ENCODE measurements at regions not wholly inside any gene's neighbourhood (a gene's known extent, or its start where the extent isn't known, plus 50 kb on each side); places are given as distances from the start of the nearest gene placed in this dataset.

DNA sequence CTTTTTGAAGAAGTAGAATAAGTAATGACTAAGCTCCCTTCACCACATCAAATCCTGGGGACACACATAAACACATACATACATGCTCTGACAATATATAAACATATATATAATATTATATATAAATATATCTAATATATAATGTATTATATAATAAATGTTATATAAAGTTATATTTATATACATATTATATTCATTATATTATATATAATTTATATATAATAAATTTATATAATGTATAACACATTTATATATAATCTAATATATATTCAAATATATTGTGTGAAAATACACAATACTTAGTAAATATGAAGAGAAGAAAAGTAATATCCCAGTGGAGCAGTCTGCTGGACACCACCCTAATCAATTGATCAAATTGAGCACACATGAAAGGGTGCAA lies 2177.9 kb upstream of the CELF4 start:
- DNase-seq (ENCODE audit: low read depth): no peak

DNA sequence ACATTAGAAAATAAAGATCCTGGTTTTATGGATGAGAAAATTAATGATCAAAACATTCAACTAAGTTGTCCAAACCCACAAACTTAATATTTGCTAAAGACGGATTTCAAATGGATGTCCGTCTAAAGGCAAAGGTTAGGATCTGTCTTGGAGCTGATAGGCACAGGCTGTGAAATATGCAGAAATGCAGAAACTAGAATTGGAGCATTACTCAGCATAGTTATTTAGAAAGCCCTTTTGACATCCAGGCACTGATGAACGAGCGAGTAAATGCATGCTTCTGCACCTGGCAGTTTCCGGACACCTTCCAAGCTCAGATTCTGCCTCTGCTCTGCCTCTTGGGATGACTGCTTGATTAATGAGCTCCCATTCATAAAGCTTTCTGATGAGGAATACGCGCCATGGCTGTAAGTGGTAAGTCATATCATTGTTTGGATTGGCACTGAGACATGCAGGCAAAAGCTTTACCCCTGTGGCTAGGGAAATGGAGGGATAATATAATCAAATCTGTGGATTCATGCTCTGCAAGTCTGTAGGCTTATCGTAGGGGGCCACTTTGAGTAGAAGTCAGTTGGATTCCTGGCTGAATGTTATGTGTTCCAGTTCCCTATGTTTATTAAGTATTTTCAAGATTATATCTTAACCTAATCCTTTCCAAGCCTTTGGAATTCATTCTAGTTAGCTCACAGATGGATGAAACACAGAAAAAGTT lies 2176.3 kb upstream of the CELF4 start:
- DNase-seq (ENCODE audit: low read depth): no peak

DNA sequence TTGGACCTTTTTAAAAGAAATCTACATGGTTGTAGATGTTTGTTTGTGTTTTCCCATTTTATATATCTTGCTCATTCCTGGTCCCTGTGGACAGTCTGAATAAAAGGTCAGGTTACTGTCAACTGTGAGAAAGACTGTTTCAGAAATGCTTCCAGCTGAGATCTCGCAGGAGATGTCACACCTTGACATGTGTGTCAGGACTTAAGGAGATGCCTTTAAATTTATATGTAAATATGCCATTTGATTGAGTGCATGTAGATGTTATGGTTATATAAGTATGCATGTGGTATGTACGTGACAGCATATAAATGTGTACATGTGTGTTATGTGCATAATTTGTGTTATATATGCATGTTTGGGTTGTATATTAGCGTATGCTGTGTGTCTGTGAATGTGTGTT lies 2172.3 kb upstream of the CELF4 start:
- no peak for DNase-seq (ENCODE audit: low read depth)

DNA sequence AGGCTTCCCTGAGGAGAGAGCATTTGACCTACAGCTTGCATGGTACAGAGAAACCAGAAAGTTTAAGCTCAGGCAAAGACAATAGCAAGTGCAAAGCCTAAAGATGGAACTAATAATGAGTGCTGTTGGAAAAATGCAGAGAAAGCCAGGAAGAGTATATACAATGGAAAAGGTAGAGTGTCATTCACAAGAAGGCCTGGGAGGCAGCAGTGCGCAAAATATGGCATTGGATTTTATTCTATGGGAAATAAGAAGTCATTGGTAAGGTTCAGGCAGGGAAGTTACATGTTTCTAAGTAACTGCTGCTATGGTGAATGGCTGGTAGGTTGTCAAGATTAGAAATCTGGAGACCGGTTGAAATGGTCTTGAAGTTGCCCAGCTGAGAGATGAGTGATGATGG lies 2167.3 kb upstream of the CELF4 start:
- DNase-seq (ENCODE audit: low read depth): no peak

DNA sequence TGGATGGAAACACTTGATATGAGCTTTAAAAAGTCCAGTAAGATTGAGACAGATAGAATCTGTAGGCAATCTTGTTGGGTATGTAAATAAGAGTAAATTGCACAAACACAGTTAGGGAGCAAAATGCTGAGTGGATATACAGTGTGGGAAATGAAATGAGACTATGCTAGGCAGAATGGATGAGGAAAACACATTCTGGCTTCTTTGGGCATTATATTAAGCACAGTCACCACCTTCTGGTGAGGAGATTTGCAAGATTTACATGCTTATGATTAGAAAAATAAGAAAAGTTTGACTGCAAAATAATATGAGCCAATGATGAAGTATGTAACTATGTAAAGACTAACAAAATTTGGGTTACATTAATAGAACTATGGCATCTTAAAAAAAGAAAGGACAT lies 2165.0 kb upstream of the CELF4 start:
- no peak for DNase-seq (ENCODE audit: low read depth)

DNA sequence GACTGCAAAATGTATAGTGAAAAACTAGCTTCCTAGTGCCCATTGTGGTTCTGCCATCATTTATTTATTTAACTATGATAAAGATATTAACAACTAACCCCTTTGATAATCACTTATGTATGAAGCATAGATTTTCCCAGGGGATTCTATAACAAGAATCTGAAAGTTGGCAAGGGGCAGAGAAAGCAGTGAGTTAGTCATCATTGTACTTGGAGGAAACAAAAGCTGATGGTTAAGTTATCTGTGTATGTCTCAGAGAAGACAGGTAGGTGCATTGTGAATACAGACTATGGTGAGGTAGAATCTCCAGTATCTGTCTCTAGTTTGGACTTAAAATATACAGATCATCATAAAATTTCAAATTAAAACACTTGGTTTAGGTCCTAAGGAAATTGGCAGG lies 2159.1 kb upstream of the CELF4 start:
- no peak for DNase-seq (ENCODE audit: low read depth)

DNA sequence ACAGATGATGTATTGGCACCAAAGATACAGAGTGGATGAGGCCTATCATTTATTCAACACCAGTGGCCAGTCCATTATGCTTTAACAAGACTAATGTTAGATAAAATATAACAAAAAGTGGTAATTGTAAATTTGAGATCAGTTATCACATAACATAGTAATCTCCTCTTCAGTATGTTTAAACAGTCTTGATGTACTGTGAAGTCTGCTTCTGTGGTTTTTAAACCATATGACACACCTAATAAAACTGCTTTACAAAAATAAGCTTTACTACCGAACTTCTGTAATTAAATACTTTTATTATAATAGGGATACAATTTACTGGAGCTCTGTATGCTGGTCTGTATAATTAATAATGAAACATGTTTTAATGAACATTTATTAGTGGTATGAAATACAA lies 2156.1 kb upstream of the CELF4 start:
- DNase-seq (ENCODE audit: low read depth): no peak

DNA sequence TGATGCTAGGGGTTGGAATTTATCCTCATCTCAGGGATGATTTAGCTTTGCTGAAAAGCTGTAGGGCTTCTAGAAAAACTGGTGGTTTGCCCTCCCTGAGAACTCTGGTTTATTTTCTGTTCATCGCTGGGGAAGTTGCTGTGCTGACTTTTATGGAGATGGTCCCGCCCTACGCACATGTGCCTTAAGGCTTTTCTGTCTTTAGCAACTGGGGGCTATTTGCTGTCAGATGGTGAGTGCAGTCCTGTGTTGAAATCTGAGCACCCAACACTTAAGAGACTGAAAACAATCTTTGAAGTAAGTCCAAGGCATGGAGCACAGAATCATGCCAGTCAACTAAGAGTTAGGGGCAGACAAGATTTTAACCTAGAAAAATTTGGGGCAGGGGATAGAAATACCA lies 2148.4 kb upstream of the CELF4 start:
- DNase-seq (ENCODE audit: low read depth): no peak

DNA sequence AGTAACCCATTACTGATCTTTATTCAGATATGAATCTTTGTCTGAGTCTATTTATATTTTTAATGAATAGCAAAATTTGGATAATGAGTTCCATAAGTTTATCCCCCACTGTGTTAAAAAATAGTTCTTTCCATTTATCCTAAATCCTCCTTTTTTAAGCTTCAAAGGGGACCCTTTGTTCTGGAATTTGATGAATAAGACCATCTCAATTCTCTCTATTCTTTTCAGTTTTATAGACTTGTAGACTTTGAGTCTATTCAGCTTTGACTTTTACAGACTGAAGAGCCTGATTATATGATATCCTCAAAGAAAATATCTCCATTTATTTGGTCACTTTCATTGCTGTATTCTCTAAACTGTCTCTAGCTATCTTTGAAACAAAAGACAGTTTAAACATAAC lies 2146.1 kb upstream of the CELF4 start:
- no peak for DNase-seq (ENCODE audit: low read depth)

DNA sequence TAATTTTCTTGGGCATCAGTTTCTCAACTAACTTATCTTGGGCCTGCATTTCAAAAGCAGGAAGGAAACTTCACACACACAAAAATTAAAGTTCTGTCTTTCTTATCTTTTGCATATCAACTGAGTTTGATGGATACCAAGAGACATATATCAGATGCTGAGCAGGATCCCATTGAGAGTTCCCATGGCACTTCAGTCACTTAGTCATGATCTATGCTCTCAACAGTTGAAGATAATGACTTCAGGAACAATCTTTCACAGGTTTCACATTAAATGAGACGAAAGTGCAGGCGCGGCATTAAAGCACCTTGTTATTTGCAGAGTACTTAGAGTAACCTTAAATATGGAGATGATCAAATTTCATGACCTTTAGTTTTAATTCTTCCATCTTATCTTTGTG lies 2139.8 kb upstream of the CELF4 start:
- no peak for DNase-seq (ENCODE audit: low read depth)

DNA sequence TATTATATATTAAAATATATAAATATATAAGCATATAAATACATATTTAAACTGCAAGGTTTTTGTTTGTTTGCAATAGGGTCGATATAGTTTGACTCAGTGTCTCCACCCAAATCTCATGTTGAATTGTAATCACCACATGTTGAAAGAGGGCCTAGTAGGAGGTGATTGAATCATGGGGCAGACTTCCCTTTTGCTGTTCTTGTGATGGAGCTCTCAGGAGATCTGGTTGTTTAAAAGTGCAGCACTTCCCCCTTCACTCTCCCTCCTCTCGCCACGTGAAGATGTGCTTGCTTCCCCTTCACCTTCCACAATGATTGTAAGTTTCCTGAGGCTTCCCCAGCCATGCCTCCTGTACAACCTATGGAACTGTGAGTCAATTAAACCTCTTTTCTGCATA lies 2137.3 kb upstream of the CELF4 start:
- DNase-seq (ENCODE audit: low read depth): no peak

DNA sequence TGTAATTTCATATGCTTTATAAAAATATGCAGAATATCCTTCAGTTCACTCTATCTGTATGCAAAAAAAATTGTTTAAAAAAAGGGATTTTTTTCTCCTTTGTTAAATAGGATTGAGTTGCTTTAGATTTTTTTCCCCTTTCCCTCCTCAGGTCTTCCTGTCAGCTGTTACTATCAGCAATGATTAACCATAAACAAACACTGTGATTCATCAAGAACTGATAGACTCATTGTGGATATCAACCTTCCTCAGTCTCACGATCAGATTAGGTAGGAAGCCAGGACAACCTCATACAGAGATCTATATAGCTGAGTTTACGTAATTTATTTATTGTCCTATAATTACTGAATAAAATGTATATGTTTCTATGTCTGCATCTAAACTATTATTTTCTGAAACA lies 2136.2 kb upstream of the CELF4 start:
- no peak for DNase-seq (ENCODE audit: low read depth)

DNA sequence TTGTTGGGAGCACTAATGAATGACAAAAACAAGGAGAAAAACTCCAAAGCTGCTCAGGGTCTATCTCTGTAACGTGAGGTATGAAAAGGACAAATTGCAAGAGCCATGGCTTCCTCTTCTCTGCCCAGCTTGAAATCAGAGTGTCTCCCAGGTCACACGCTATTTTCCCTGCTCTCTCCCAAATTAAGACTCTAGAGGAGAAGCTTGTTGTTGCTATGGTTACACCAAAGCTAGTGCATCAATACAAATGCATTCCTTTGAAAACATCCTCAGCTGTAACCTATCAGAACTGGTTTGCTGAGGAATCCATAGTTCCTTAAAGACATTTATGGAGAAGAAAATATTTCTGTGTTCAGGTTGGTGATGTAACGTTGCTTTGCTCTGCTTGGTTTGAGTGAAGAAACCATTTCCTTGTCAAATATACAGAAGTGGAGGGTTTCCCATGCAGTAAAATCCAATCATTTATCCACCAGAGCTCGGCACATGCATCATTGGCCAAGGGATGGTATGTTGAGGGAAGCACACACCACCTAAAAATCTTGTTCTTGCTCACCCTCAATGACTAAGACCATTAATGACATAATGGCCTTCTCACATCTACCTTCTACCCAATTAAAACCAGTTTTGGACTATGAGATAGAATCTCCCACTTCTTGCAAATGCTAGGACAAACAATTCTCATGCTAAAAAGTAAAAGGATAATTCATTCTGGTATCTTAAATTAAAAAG lies 2135.6 kb upstream of the CELF4 start:
- no peak for DNase-seq (ENCODE audit: low read depth)

DNA sequence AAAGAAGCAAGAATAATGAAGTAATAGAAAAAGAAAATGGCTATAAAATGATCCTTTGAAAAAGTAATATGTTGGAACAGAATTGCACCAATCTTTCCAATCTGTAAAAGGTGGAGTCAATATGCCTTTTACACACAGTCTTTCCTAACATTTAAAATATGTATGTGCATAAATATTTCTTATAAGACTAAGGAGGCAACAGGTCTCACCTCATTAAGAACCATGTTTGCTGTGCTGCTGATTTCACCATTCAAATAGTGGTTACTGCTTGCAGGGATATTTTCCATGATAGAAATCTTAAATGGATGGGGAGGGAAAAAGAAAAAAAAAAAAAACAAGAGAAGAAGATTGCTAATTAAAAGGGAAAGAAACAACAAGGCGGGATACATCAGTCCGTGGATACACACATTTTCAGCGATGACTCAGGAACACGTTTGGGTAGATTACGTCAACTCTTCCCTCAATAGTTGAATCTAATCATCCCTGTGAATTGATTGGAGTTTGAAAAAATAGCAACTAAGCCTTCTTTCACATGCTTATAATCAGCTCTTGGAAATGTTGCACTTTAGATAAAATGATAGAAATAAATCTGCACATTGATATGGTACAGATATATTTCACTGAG lies 2133.9 kb upstream of the CELF4 start:
- no peak for DNase-seq (ENCODE audit: low read depth)

DNA sequence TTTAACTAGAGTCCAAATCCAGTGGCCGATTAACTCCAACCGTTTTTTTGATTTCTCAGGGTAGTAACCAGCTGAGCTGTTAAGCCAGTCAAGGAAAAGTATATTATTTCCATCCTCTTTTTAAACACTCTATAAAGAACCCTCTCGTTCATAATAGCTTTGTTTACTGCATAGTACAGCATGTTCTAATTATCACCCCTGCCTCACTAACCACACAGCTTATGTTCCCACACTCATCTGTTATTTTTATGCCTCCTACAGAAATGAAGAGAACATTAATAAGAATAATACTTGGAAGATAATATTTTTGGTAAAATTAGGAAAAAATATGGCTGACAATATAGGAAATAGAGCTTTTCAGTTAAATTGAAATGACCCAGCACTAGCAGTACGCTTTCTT lies 2132.8 kb upstream of the CELF4 start:
- no peak for DNase-seq (ENCODE audit: low read depth)

DNA sequence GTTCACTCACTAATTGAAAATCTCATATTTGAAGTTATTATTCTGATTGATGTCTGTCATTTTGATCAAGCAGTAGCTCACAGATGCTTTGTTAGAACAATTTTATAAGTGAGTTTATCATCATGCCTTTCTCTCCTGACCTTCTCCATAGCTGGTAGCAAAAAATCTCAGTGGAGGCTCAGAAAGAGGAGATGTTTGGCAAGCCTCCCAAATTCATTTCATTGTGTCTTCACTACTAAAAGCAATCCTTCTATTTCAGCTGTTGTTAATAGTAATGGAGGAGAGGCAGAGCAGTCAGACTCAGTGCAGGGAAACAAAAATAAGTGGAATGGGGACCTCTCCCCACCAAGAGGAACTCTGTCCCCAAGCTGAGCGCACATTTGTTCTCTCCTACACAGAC lies 2127.8 kb upstream of the CELF4 start:
- no peak for DNase-seq (ENCODE audit: low read depth)

DNA sequence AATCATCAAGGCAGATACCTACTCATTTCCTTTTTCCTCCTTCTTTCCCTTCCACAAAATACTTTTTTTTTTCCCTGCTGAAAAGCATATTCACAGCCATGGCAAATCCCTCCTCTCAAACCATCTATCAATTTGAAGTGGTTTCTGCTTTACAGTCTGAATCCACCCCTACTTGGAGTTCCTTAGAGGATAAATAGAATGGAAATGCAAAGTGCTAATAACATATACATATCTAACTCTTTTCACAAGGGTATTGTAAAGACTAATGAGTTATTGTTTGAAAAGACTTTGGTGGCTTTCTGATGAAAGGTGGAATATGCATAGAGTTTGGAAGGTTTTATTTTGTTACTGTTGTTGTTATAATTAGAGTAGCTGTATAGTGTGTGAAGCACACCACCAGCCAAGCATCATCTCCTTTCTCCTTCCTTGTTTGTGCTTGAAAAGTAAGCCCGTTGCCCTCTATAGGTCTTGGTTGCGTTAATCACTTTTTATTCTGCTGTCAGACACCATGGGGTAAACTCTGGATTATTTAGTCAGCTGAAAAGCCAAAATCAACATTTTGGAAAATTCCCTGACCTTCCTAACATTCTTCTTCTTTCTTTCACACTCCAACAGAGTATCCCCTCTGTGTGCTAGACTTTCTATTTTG lies 2126.9 kb upstream of the CELF4 start:
- no peak for DNase-seq (ENCODE audit: low read depth)

DNA sequence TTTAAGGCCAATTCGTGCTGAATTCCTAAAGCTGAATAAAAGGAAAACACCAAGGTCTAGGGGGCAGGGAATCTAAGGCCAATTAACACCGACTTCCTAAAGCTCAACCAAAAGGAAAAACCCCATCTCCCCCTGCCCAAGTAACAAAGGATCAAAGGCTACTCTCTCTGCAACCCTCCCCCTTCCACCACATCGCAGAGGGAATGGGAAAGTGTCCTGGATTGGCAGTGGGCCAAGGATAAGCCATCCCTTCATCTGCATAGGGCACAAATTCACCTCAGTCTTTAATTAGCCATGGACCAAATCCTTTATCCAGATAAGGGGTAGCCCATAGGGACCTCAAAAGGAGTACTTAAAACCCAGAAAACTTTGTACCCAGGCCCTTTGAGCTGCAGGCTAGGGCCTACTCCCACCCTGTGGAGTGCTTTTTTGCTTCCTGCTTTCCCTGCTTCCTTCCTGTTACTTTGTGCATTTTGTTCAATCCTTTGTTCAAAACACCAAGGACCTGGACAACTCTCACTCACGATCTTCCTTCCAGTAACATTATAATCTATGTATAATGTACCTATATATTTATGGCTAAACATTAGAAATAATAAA lies 2119.8 kb upstream of the CELF4 start:
- no peak for DNase-seq (ENCODE audit: low read depth)

DNA sequence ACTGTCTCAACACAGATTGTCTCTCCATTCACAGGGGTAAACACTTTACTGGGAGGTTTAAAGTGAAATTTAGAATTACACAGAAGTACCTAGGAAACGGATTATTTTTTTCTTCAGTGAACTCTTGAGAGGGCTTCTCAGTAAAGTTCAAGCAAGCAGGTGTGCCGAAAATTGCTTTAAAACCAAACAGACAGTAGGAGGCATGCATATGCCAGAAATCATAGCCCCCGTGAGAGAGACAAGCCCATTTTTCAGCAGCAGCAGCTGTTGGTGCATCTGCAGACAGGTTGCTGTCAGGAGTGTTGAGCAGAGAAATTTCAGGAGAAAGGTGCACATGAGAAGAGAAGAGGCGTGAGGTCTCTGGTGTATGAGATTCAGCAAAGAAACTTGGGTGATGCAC lies 2115.5 kb upstream of the CELF4 start:
- no peak for DNase-seq (ENCODE audit: low read depth)

DNA sequence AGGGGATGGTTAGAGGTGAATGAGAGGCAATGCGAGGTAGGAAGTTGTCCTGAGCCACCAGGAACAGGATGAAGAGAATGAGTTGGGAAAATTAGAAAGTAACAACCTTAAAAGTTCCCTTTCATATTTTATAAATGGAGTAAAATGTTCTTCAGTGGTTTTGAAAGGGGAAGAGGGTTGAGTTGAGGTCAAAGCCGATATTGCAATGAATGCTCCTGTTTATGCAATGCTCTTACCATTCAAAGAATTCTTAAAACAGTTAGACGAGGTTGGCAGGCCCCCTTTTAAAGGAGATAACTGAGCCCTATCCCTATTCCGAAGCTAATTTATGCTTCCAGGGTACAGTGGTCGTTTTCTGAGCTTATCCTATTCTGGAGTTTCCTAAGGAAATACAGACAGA lies 2110.3 kb upstream of the CELF4 start:
- no peak for DNase-seq (ENCODE audit: low read depth)

DNA sequence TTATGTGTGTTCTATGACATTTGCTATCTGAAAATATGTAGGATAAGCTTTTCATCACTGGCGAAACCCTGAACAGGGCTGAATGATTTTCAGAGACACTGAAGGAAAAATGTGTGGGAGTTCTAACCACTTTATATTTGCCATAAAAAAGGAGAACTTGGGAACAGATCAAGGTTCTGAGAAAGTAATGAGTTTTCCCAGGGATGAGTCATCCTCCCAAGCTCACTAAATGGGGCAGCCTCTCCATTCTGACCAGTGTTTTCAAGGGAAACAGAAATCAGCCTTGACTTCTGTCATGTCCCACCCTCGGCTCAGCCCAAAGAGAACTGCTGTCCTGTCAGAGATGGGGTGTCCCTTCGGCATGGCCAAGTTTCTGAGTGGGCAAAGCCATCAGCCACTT lies 2109.8 kb upstream of the CELF4 start:
- no peak for DNase-seq (ENCODE audit: low read depth)

DNA sequence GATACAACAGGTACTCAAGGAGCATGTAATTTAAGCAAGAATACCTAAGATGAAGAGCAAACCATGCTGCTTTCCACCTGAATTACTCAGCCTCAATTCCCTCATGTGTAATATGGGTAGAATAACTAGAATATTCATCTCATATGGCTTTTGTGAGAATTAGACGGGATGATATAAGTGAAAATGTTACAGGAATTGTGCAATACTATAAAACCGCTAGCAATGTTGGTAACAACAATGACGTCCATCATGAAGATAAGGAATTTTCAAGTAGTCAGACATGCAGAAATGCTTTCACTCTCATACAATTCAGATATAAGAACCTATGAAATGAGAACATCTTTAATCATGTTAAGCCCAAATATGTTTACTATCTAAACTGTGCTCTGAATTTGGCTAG lies 2106.6 kb upstream of the CELF4 start:
- DNase-seq (ENCODE audit: low read depth): no peak

DNA sequence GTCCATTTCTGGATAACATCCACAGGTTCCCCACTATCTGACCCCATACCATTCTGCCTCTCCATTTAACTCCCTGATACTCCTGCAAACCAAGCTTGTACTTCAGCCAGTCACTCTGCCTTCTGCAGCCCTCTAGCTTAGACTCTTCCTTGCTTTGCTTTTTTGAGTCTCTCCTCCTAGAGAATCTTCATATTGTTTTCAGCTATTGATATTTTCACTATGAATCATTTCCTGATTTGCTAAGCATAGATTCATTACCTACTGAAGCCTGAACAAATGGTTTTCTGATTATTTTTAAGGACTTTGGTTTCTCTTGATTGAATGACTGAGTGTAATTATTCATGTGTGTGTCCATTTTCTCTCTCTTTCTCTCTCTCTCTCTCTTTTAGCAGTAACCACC lies 2102.3 kb upstream of the CELF4 start:
- DNase-seq (ENCODE audit: low read depth): no peak
